Right lobe of liver (tissue), 4 donors: ENCODE measurements at regions not wholly inside any gene's neighbourhood (a gene's known extent, or its start where the extent isn't known, plus 50 kb on each side); places are given as distances from the start of the nearest gene placed in this dataset.

Experiments used
- CTCF ChIP-seq, 4 donors: fragments of 200-600 bp in 3 of 4; fragments of 450-650 bp in 1 of 4; IDR thresholded peaks; one replicate each; pipeline versions ENCODE4 v1.5.1 to v1.8.0; 2016 to 2022; ENCODE audit warnings: antibody characterized with exemption in 4 of 4, mild to moderate bottlenecking in 2 of 4
- POLR2A ChIP-seq: fragments of 450-650 bp; IDR thresholded peaks from one replicate; pipeline ENCODE4 v1.6.1; 2017; ENCODE audit warnings: antibody characterized with exemption, mild to moderate bottlenecking
- donor health status: DM: no; HTN: no; CAD: no.
- donor health status: DM: no; HTN: no; CAD: no.
- donor health status: DM: no; HTN: yes; CAD: no.

- TF ChIP-seq POLR2A = no peak
- no peak for TF ChIP-seq CTCF (IDR thresholded peaks at IDR 0.05)
Observed at GRCh38 chr6:196543-196942, 95.7 kb upstream of the DUSP22 start.
